ENCODE measurements at regions not wholly inside any gene's neighbourhood (a gene's known extent, or its start where the extent isn't known, plus 50 kb on each side); places are given as distances from the start of the nearest gene placed in this dataset.

DNA sequence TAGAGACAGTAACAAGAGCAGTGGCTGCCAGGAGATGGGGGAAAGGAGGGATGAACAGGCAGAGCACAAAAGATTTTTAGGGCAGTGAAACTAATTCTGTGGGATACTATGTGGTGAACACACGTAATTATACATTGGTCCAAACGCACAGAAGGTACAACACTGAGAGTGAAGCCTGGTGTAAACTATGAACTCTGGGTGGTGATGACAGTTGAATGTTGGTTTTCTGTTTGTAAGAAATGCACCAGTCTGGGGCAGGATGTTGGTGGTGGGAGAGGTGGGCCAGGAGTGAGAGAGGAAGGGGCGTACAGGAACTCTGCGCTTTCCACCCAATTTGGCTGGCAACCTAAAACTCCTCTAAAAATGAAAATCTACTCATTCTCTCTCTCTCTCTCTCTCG, 50.2 kb upstream of the TIAM1 start:
- no peak overlapping the region for H3K4me3 ChIP-seq (ENCODE audit: low read length)
- H3K4me2 ChIP-seq (ENCODE audit: low read length), result no peak overlapping the region

More for the DNA sequence above, 50.2 kb upstream of the TIAM1 start:
- no peaks in the 10 kb centered on the region for H3F3A ChIP-seq (ENCODE audit: control insufficient read depth, insufficient read depth)
- no peaks in the 10 kb centered on the region for H3K36me3 ChIP-seq (ENCODE audit: control insufficient read depth, low read length)
- H4K20me1 ChIP-seq (ENCODE audit: control insufficient read depth, insufficient read depth, low read depth, low read length), result 0 out of 2 replicates have a peak, but pooled peaks cover 3% of the 10 kb centered on the region
- H3K9me3 ChIP-seq (ENCODE audit: control insufficient read depth, insufficient read depth, low read length), result no peaks in the 10 kb centered on the region
- no peak for TF ChIP-seq EZH2phosphoT487 (IDR thresholded peaks at IDR 0.05; ENCODE audit: borderline replicate concordance, low read length)
- TF ChIP-seq, protein P1, sequence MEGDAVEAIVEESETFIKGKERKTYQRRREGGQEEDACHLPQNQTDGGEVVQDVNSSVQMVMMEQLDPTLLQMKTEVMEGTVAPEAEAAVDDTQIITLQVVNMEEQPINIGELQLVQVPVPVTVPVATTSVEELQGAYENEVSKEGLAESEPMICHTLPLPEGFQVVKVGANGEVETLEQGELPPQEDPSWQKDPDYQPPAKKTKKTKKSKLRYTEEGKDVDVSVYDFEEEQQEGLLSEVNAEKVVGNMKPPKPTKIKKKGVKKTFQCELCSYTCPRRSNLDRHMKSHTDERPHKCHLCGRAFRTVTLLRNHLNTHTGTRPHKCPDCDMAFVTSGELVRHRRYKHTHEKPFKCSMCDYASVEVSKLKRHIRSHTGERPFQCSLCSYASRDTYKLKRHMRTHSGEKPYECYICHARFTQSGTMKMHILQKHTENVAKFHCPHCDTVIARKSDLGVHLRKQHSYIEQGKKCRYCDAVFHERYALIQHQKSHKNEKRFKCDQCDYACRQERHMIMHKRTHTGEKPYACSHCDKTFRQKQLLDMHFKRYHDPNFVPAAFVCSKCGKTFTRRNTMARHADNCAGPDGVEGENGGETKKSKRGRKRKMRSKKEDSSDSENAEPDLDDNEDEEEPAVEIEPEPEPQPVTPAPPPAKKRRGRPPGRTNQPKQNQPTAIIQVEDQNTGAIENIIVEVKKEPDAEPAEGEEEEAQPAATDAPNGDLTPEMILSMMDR (IDR thresholded peaks at IDR 0.05; ENCODE audit: low read depth, low read length, poor library complexity, severe bottlenecking), result no peak
- no peaks in the 10 kb centered on the region for H3K9me2 ChIP-seq (replicated peaks; ENCODE audit: control insufficient read depth, low read length)
- no peaks in the 10 kb centered on the region for H3K79me2 ChIP-seq (ENCODE audit: control insufficient read depth, low read length)
- no peak overlapping the region for H3K27ac ChIP-seq (ENCODE audit: low read depth, low read length)
- peaks cover 4% of the 10 kb centered on the region; the same call in 1 of the 2 replicates for H3K27me3 ChIP-seq (ENCODE audit: control insufficient read depth, low read length)
- peaks cover 8% of the 10 kb centered on the region; the same call in 1 of the 2 replicates for H3K4me1 ChIP-seq (ENCODE audit: control insufficient read depth, low read length)
